HK-2 (cell line): ENCODE measurements at regions not wholly inside any gene's neighbourhood (a gene's known extent, or its start where the extent isn't known, plus 50 kb on each side); places are given as distances from the start of the nearest gene placed in this dataset.
A peak's percentile ranks its signal among the peaks of the same experiment; 100 is the strongest.

Experiments used
- DNase-seq: peaks from one replicate; pipeline ENCODE4 v3.0.0-alpha.2; 2018; ENCODE audit not compliant: unreplicated experiment

DNA sequence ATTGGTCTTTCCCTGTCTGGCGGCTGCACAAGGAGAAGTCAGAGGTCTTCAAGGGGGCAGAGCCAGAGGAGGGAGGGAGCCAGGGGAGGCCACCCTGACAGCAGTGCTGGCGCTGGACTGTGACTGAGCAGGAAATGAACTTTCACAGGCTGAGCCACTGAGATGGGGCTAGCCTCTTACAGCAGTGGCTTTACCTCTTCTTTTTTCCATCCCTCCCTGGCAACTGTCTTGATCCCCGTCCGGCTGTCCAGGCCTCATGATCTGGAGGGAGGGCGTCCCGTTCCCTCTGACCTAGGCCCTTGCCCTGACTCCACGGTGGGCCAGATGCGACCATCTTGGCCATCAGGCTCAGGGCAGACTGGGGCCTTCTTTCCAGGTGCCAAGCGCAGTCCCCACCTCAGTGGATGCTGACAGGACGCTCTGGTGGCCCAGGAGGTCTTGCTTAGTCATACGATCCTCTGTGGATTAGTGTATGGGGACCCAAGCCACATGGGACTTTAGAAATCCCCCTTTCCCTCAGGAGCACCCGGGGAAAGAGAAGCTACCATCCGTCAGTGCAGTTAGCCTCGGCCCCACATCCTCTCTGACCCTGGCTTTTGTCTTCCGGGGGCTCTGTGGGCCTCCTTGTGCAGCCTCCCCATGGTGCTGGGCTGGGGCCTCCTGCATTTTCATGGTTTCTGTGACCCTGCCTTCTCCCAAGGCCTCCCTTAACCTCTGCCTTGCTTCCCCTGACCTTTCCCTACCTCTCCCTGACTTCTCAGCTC is 57.4 kb upstream of the CCDC167 start:
- peak; percentile 49 for DNase-seq

DNA sequence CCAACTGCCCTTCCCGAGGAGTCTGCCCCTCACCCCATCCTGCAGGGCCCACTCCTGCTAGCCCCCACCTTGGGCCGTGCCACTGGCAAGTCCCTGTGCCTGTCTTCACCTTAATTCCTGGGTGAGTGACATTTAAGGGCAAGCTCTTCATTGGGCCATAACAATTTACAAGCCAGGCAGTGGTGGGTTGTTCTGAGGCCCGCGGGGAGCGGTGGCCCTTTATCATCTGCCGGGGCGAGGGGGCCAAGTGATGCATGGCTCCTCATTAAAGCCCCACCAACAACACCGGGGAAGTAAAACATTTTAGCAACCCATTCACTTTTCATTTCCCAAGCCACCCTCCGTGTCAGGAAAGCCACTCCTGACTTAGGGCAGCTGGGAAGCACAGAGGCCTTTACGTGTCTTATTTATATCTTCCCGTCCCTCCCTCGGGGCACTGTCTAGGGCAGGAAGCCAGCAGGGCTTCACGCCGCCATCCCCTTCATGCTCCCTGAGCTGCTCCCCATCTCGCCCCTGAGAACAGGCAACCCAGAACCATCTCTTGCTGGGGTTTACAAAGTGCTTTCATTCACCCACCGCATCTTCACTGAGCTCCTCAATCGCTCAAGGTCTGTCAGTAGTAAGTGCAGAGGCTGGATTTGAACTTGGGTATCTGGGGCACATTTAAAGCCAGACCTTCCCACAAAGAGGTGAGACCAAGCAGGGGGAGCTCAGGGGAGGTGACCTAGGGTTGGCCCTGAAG is 55.5 kb upstream of the CCDC167 start:
- DNase-seq = no peak

DNA sequence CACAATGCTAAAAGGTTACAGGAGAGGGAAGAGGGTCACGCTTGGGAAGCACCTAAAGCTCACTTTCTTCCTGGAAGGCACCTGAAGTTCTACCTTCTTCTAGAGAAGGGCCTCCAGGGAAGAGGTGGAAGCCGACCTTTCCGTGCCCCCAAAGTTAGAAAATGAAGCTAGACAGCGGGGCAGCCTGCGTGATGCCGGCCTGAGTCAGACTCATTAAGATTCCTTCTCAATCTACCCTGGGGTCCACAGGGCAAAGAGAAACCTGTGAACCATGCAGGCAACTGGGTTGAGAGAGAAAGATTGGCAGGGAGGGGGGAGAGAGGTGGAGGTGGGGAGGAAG is 54.8 kb upstream of the CCDC167 start:
- peak; percentile 59 for DNase-seq

DNA sequence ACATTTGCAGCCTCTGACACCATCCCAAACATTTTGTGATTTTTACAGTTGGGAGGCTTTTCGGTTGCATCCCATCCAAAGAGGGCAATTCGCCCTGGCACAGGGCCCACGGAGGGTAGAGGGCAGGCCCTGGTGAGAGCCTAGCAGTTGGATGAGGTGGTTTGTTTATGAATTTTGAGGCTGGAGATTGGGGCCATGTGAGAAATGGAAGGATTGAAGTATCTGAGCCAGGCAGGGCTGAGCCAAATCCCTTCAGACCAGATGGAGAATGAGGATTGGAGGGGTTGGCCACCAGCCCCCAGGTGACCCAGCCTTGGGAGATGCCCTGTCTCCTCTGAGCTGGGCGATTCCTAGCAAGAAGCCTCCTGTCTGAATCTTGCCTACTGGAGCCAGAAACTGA is 52.6 kb upstream of the CCDC167 start:
- no peak for DNase-seq

DNA sequence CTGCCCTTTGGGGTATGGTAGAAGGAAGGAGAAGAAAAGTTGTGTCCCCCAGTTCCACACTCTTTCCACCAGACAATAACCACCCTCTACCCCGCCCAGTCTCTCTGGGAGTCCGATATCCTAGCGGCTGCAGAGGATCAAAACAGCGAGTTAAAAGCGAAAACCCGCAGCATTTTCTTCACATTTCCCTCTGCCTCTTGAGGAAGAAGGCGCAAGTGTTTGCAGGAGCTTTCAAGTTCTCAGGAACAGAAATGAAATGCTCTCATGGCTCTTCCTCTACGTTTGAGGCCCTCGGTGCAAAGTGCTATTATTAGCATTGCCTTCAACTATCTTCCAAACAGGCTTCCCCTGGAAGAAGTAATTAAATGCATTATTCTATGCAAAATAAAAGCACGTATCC is 52.2 kb upstream of the CCDC167 start:
- DNase-seq = no peak

DNA sequence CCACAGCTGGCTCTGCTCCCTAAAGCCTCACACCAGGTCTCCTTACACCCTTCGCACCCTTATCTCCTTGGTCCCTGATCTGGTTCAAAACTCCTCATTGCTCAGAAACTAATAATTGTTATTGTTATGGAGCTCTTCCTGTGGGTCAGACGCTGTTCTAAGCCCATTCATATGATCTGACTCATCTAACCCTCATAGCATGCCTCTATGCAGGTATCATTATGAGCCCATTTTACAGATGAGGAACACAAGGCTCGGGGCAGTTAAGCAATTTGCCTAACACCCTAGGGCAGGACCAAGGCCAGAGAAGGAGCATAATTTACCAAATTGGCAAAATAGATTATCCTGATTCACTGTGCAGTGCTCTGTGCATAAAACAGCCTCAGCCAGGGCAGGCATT is 51.8 kb upstream of the CCDC167 start:
- DNase-seq = no peak

DNA sequence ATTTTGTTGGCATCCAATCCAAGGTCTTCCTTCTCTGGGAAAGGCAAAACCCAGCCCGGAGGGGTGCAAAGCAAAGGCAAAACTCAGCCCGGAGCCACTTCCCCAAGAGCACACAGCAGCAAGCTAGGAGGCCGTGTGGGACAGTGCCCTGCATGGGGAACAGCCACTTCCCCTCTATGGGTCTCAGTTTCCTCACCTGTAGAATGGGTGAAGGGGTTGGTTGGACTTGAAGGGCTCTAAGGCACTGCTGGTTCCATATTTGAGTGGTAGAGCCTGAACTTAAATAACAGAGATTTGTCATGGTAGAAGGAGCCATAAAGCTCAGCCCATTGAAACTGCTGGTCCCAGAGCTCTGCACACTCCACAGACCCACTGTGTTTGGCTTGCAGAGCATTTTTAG is 51.3 kb upstream of the CCDC167 start:
- no peak for DNase-seq

DNA sequence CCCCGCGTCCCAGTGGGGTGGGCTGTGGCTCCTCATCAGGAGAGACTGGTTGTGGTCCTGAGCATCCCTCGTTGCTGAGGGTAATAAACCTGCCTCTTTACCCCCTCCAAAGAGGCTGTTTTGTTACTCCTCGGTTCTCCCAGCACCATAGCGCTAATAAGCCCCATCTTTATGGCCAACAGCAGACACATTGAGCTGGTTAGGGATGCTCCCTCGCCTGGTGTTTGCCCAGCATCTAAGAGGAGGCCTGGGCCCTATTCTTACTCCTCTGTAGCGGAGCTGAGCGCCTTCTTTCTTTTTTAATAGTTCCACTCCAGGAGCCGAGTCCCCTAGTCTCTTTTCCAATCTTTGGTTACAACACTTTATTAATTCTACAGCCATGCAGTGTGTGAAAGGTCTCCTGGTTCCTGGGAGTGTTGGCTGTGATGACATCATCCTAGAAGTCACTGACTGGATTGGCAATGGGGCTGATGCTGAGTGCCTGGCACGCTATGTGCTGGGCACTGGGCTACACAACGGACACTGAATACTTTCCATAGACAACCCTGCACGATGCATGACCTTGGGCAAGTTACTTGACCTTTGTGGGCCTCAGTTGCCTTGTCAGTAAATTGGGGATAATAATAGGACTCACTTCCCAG is 50.6 kb upstream of the CCDC167 start:
- DNase-seq = no peak

DNA sequence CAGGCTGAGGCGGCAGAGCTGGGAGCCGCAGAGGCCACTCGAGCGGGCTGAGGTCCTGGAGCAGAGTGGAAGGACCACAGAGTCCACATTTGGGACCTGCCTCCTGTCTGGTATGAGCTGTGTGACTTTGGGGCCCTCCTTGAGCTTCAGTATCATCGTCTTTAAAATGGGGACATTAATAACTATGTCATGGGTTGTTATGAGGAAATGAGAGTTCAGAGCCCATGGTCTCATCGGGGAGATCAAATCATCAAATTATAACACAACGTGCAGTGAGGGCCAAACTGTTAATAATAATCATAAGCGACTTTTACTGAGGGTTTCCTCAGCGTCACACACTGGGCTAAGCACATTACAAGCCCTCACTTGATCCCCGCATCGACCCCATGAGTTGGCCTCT is 49.9 kb upstream of the CCDC167 start:
- no peak for DNase-seq
